Ovary (tissue), 3 donors: ENCODE measurements at regions not wholly inside any gene's neighbourhood (a gene's known extent, or its start where the extent isn't known, plus 50 kb on each side); places are given as distances from the start of the nearest gene placed in this dataset.

ENCODE experiments used
- EP300 ChIP-seq: sonication (generic); formaldehyde crosslinking; IDR thresholded peaks from one replicate; pipeline ENCODE4 v1.6.1; 2017; ENCODE audit warnings: antibody characterized with exemption
- POLR2A ChIP-seq: fragments of 450-650 bp; IDR thresholded peaks from one replicate; pipeline ENCODE4 v1.6.1; 2017; ENCODE audit warnings: antibody characterized with exemption, mild to moderate bottlenecking, moderate library complexity
- TF ChIP-seq, protein P1 (sequence below), 3 donors: fragments of 450-650 bp in 2 of 3; fragments of 200-600 bp in 1 of 3; IDR thresholded peaks; one replicate each; pipeline versions ENCODE4 v1.5.1 to v1.8.0; 2016 to 2022; ENCODE audit warnings: antibody characterized with exemption in 3 of 3, mild to moderate bottlenecking in 1 of 3
- donor health status: DM: no; HTN: no; CAD: no.

DNA sequence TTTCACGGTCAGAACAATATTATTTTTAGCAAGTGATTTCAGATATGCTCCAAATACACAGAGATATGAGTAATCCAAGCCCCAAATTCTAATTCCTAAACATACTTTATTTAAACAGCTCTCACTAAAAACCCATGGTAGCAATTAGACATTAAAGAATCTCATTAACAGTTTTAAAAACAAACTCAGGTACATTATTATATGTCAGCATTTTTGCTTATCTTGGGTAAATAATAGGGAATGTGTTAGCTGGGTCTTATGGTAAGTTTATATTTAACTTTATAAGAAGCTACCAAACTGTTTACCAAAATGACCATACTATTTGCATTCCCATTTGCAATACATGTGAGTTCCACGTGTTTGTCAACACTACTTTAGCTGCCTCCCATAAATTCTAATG is 511.1 kb downstream of the HTR1A start:
- no peak for TF ChIP-seq POLR2A
- TF ChIP-seq, protein P1, sequence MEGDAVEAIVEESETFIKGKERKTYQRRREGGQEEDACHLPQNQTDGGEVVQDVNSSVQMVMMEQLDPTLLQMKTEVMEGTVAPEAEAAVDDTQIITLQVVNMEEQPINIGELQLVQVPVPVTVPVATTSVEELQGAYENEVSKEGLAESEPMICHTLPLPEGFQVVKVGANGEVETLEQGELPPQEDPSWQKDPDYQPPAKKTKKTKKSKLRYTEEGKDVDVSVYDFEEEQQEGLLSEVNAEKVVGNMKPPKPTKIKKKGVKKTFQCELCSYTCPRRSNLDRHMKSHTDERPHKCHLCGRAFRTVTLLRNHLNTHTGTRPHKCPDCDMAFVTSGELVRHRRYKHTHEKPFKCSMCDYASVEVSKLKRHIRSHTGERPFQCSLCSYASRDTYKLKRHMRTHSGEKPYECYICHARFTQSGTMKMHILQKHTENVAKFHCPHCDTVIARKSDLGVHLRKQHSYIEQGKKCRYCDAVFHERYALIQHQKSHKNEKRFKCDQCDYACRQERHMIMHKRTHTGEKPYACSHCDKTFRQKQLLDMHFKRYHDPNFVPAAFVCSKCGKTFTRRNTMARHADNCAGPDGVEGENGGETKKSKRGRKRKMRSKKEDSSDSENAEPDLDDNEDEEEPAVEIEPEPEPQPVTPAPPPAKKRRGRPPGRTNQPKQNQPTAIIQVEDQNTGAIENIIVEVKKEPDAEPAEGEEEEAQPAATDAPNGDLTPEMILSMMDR (IDR thresholded peaks at IDR 0.05): no peak
- no peak for TF ChIP-seq EP300
